Motor neuron (in vitro differentiated cells): ENCODE measurements at regions not wholly inside any gene's neighbourhood (a gene's known extent, or its start where the extent isn't known, plus 50 kb on each side); places are given as distances from the start of the nearest gene placed in this dataset.
"Not testable (repeated sequence)": the region's sequence is repeated elsewhere in the genome, so short reads cannot be mapped to it uniquely, and the experiment has no call there.

Source experiments
- ATAC-seq, 8 experiments: fragments of 200-7000 bp; cut with Tn5 transposase; replicated peaks in 6 of 8; 2 replicates each; pipeline ENCODE4 v1.8.0; 2021; ENCODE audit warnings: mild to moderate bottlenecking in 8 of 8, moderate library complexity in 8 of 8
- H3K27ac ChIP-seq, 2 donors: fragments of 250-450 bp; sonication (Bioruptor Pico); 2 replicates each; pipeline ENCODE4 v1.9.0; 2021; ENCODE audit warnings: antibody characterized with exemption in 2 of 2, mild to moderate bottlenecking in 2 of 2, moderate library complexity in 1 of 2
- H3K4me1 ChIP-seq, 2 donors: fragments of 250-450 bp; sonication (Bioruptor Pico); replicated peaks in 1 of 2; 2 replicates each; pipeline ENCODE4 v1.6.1; 2021; ENCODE audit warnings: antibody characterized with exemption in 2 of 2, mild to moderate bottlenecking in 2 of 2, moderate library complexity in 1 of 2
- H3K4me3 ChIP-seq, 5 donors: fragments of 250-450 bp; sonication (Bioruptor Pico); 2 replicates each; pipeline ENCODE4 v1.9.0; 2021; ENCODE audit warnings: antibody characterized with exemption in 5 of 5, mild to moderate bottlenecking in 5 of 5, moderate library complexity in 4 of 5
- WGBS, 10 experiments: fragments of 450-650 bp; shearing (Covaris generic); methylation state at CpG; one replicate each; pipeline ENCODE4 v1.0.0; 2022; 5-methylcytosine and 5-hydroxymethylcytosine counted together
- in situ Hi-C, 9 experiments: fragments of 400-800 bp; cut with MboI; loops; one replicate each; pipeline ENCODE4 v1.15.0; 2021; ENCODE audit warnings: low sequenced_read_pairs in 9 of 9, low pct_unique_long_range_greater_than_20kb in 2 of 9; ENCODE audit not compliant: unreplicated experiment in 9 of 9

DNA sequence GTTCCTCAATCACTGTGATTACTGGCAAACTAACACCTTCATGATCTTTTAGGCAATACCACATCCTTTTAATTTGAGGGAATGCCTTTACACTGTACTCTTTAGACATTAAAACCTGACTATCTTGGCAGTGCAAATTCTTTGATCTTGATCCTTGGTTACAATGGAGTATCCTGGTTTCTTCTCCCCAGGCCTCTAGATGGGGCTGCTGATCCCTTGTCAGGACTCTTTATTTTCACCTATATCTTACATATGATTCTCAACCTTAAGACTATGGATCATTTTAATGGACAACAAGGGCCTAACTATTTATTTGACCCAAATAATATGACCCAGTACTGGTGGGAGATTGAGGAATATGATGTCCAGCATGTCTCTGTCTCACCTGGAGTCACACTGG, 1005.5 kb upstream of the INTU start:
- Histone ChIP-seq H3K4me1 (no peaks in the 10 kb centered on the region), H3K27ac (no peak overlapping the region), H3K4me3 (no peak overlapping the region)
- in situ Hi-C loops = loop anchor here in 1 of 9 experiments (25.0 kb wide), 1 partner anchor 485 kb away; no protein-coding TSS in a partner anchor
- peak in 2 of 8 experiments; percentile 48 for ATAC-seq

DNA sequence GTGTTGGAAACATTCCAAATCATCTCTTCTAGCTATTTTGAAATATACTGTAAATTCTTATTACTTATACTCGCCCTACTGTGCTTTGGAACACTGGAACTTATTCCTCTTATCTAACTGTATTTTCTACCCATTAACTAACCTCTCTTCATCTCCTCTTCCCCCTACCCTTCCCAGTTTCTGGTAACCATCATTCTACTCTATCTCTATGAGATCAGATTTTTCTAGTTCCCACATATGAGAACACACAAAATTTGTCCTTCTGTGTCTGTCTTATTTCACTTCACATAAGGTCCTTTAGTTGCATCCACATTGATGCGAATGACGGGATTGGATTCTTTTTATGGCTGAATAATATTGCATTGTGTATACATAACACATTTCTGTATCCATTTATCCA, 1003.8 kb upstream of the INTU start:
- Histone ChIP-seq H3K27ac (no peak overlapping the region), H3K4me3 (no peak overlapping the region), H3K4me1 (no peaks in the 10 kb centered on the region)
- in situ Hi-C loops = loop anchor here in 1 of 9 experiments (25.0 kb wide), 1 partner anchor 483 kb away; no protein-coding TSS in a partner anchor
- WGBS, 10 experiments = 11 to 100% (median 90%) methylated on average over 1 to 3 of the region's 3 CpGs
- ATAC-seq = no peak

DNA sequence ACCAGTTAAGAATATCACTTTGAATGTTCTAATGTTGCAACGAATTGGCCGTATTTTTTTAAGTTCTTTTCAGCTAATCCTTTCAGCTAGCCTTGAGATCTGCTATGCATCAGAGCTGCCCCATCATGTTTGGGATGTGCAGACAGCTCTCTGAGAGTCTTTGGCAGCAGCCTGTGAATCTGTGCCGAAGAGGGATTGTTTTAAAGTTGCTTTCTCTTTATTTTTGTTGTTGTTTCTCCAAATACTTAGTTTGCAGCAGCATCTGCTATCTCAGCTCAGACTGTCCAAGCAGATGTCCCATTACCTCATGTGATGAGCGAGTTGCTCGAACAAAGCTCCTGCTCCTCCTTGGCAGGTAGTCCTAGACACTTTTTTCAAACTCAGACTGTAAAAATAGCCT, 1002.5 kb upstream of the INTU start:
- H3K4me1 ChIP-seq = no peaks in the 10 kb centered on the region
- 10 to 100% (median 88%) methylated on average over 1 to 5 of the region's 5 CpGs for WGBS, 10 experiments
- ATAC-seq = no peak
- no peak overlapping the region for H3K27ac ChIP-seq
- H3K4me3 ChIP-seq = no peak overlapping the region
- in situ Hi-C loops = loop anchor here in 1 of 9 experiments (25.0 kb wide), 1 partner anchor 482 kb away; no protein-coding TSS in a partner anchor

DNA sequence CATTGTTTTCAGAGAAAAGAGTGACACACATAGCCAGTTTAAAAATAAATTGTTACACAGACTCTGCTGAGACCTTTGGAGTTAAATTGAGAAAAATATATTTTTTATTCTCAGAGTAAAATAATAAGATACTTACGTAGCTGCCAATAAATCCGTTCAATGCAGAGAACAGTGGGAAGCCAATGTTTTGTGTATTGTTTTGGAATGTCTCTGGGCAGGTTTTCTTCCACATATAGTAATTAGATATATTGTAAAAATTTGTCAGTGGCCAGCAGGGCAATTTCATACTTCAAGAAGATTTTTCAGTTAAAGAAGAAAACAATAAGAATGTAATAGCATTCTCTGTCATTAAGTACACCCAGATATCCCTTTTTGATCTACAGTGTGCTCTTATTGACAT, 999.5 kb upstream of the INTU start:
- H3K27ac ChIP-seq = no peak overlapping the region
- in situ Hi-C loops = loop anchor here in 1 of 9 experiments (25.0 kb wide), 1 partner anchor 479 kb away; no protein-coding TSS in a partner anchor
- ATAC-seq = no peak
- no peak overlapping the region for H3K4me3 ChIP-seq
- 71 to 100% (median 100%) methylated on average over 1 to 2 of the region's 2 CpGs; no CpG with 5 or more reads in 1 of the 10 experiments for WGBS, 10 experiments
- no peaks in the 10 kb centered on the region for H3K4me1 ChIP-seq

DNA sequence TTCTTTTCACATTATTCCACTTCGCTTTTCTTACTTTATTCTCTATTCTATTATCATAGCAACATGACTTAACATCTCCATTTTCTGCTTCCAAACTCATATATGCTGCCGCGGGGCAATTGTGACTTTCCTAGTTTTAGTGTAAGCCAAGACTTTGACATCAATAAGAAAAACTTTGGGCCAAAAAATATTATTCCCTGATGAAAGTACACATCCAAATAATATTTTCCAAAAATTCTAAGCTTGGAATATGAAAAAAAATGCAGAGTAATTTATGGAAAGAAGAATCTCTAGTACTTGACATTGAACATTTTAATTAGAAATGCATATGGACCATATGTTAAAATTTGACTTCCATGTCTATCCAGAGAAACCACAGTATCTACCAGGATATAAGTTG, 995.1 kb upstream of the INTU start:
- in situ Hi-C loops = loop anchor here in 1 of 9 experiments (25.0 kb wide), 1 partner anchor 475 kb away; no protein-coding TSS in a partner anchor
- ATAC-seq = no peak
- WGBS, 10 experiments = 35 to 100% (median 86%) methylated on average over 2 to 3 of the region's 3 CpGs
- no peak overlapping the region for H3K4me3 ChIP-seq
- no peaks in the 10 kb centered on the region for H3K4me1 ChIP-seq
- no peak overlapping the region for H3K27ac ChIP-seq

DNA sequence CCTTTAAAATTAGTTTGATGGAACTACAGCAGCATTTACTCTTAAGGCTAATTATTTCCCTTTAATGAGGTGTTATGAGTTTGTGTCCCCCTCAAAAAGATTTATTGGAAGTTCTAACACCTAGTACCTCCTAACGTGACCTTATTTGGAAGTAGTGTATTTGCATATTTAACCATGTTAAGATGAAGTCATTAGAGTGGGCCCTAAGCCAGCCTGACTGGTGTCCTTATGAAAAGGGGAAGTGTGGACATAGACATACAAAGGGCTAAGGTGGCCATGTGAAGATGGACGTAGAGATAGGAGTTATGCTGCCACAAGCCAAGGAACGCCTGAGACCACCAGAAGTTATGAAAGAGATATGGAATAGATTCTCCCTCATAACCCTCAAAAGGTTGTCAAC, 985.4 kb upstream of the INTU start:
- in situ Hi-C loops = loop anchor here in 1 of 9 experiments (25.0 kb wide), 1 partner anchor 465 kb away; no protein-coding TSS in a partner anchor
- whole genome bisulfite sequencing, 10 experiments = 67 to 100% (median 95%) methylated on average over 1 to 3 of the region's 3 CpGs; no CpG with 5 or more reads in 2 of the 10 experiments
- ATAC-seq = peak in 1 of 8 experiments; percentile 29

DNA sequence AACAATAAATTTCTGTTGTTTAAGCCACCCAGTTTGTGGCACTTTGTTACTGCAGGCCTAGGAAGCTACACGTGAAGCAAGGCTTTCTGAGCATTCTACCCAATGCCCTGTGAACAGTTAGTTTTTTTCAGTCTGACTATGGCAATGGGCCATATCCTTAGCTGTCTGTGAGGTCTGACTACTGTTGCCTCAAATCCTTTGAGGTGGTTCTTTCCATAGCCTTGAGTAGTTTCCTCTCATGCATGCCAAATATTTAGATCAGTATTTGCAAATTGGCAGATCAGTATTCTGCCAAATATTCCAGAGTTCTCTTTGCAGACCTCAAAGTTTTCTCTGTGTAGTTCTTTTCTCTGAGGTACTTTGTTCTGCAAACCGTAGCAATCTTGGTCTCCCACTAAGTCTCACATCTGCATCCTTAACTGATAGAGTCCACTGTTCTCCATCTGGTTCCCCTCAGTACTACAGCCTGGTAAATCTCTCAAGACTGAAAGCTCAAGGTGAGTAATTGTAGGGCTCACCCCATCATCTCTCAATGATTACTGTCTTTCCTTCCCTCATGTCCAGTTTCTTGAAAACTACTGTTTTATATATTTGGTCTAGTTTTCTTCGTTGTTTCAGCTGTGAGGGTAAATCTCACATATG, 984.9 kb upstream of the INTU start:
- Histone ChIP-seq H3K4me1 (no peaks in the 10 kb centered on the region), H3K4me3 (no peak overlapping the region), H3K27ac (no peak overlapping the region)
- 50 to 100% (median 83%) methylated on average over 1 to 3 of the region's 3 CpGs; no CpG with 5 or more reads in 1 of the 10 experiments for WGBS, 10 experiments
- peak in 3 of 8 experiments; percentile 22 to 88 (median 86) for ATAC-seq
- in situ Hi-C loops = loop anchor here in 1 of 9 experiments (25.0 kb wide), 1 partner anchor 464 kb away; no protein-coding TSS in a partner anchor

More for the DNA sequence above, 985.4 kb upstream of the INTU start:
- no peak overlapping the region for H3K27ac ChIP-seq
- no peak overlapping the region for H3K4me3 ChIP-seq
- no peaks in the 10 kb centered on the region for H3K4me1 ChIP-seq

DNA sequence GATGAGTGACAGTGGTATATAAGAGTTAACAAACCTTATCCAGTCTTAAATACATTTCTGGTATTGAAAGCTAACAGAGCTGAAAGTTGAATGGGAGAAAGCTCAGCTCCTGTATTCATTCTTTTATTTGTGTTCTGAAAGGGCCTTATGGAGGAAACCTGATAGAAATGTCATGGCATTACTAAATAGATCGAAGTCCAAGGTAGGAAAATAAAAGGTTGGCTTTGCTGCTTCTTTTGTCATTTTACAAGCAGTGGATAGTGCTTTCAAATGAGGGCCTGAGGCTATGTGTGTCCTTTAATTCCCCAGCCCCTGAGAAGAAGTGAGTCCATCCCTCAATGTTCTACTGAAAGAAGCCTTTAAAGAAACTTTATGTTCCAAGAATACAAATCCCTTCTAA, 974.3 kb upstream of the INTU start:
- 8 to 100% (median 33%) methylated on average over 1 of the region's 1 CpG; no CpG with 5 or more reads in 4 of the 10 experiments for whole genome bisulfite sequencing, 10 experiments
- in situ Hi-C loops = no loop called here
- no peak for ATAC-seq
- Histone ChIP-seq H3K27ac (no peak overlapping the region), H3K4me1 (peaks cover 0 to 3% of the 10 kb centered on the region in 2 donors), H3K4me3 (no peak overlapping the region)

DNA sequence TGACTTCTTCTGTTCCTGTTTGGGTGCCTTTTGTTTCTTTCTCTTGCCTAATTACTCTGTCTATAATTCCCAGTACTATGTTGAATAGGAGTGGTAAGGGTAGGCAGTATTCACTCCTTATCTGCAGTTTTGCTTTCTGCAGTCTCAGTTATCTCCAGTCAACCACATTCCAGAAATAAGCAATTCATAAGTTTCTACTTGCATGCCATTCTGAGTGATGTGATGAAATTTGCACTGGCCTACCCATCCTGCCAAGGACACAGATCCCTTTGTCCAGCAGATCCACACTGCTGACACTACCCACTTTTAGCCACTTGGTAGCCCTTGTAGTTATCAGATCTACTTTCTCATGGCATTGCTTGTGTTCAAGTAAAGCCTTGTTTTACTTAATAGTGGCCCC, 971.6 kb upstream of the INTU start:
- in situ Hi-C loops = no loop called here

DNA sequence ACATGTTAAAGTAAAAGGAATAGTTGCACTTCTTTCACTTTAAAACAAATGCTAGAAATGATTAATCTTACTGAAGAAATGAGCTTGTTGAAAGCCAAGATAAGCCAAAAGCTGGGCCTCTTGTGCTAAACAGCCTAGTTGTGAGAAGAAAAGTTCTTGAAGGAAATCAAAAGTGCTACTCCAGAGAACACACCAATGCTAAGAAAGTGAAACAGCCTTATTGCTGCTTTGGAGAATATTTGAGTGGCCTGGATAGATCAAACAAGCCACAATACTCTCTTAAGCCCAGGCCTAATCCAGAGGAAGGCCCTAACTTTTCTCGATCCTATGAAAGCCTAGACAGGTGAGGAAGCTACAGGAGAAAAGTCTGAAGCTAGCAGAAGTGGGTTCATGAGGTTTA, 967.9 kb upstream of the INTU start:
- Histone ChIP-seq H3K4me3 (no peak overlapping the region), H3K27ac (no peak overlapping the region), H3K4me1 (no peaks in the 10 kb centered on the region)
- ATAC-seq = no peak
- in situ Hi-C loops = no loop called here
- WGBS, 10 experiments = 80 to 100% (median 100%) methylated on average over 1 of the region's 1 CpG; no CpG with 5 or more reads in 5 of the 10 experiments

More for the DNA sequence above, 971.6 kb upstream of the INTU start:
- ATAC-seq = peak in 2 of 8 experiments; percentile 75 to 79
- H3K4me3 ChIP-seq = no peak overlapping the region
- H3K4me1 ChIP-seq = peaks cover 0 to 3% of the 10 kb centered on the region in 2 donors
- H3K27ac ChIP-seq = no peak overlapping the region

DNA sequence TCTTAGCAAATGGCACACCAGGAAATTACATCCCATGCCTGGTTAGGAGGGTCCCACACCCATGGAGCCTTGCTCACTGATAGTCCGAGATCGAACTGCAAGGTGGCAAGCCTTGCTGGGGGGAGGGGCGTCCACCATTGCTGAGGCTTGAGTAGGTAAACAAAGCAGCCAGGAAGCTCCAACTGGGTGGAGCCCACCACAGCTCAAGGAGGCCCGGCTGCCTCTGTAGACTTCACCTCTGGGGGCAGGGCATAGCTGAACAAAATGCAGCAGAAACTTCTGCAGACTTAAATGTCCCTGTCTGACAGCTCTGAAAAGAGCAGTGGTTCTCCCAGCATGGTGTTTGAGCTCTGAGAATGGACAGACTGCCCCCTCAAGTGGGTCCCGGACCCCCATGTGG, 962.7 kb upstream of the INTU start:
- ATAC-seq, H3K4me3 ChIP-seq, in situ Hi-C loops, H3K4me1 ChIP-seq, H3K27ac ChIP-seq: not testable (repeated sequence)
- WGBS, 10 experiments = 60 to 80% (median 79%) methylated on average over 1 to 3 of the region's 5 CpGs; no CpG with 5 or more reads in 7 of the 10 experiments

DNA sequence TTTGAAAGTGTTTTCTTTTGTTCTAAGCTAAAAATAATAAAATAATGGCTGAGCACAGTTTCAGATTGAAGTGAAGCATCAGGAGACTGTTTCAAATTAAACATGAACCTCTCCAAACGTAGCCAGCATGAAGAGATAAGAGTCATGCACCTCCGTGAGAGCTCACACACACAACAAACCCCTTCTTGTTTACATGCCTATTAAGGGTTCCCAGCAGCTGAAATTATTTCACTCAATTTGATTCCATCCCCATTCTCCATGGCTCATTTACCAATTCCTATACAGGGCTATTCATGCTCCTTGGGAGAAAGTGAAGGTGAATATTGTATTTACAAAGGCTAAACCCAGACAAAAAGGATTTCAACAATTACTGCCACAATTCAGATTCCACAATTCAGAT, 954.1 kb upstream of the INTU start:
- WGBS, 10 experiments = 0 to 93% (median 50%) methylated on average over 1 to 2 of the region's 2 CpGs; no CpG with 5 or more reads in 3 of the 10 experiments
- no peak overlapping the region for H3K27ac ChIP-seq
- H3K4me3 ChIP-seq = no peak overlapping the region
- in situ Hi-C loops = no loop called here
- peaks cover 0 to 4% of the 10 kb centered on the region in 2 donors for H3K4me1 ChIP-seq
- peak in 2 of 8 experiments; percentile 53 to 62 for ATAC-seq

DNA sequence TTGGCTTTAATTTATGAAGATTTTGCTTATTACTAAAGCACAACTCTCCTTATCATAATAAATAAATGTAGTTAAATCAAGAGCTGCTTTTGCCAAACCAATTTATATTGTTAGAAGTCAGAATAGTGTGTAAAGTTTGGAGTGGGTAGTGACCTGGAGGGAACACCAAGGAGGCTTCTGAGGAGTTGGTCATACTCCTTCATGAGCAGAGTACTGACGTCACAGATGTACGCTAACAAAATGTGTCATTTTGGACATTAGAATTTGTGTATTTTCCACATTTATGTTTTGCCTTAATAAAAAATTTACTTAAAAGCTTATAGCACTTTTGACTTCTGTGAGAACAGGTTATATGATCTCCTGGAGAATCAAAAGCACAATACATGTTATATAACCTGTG, 953.5 kb upstream of the INTU start:
- in situ Hi-C loops = no loop called here
- no peak overlapping the region for H3K4me3 ChIP-seq

DNA sequence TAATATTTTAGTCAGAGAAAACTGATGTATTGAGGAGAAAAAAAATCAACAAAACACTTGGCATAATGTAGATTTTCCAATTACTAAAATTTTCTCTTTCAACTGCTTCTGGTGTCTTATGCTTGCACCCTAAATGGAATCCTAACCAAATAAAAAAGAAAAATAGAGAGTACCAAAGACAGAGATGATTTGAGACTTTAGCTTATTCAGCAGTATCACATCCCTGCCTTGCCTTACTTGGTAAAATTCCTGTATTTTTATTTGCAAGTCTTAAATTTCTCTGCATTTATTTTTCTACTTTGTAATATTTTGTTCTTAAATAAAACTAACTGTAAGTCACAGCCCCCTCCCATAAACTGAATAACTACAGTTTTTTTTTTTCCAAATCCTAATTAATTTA, 950.5 kb upstream of the INTU start:
- no peak for ATAC-seq
- H3K4me3 ChIP-seq = no peak overlapping the region
- H3K27ac ChIP-seq = no peak overlapping the region
- in situ Hi-C loops = no loop called here
- peaks cover 0 to 4% of the 10 kb centered on the region in 2 donors for H3K4me1 ChIP-seq

More for the DNA sequence above, 953.5 kb upstream of the INTU start:
- 0 to 81% (median 50%) methylated on average over 1 to 2 of the region's 2 CpGs; no CpG with 5 or more reads in 3 of the 10 experiments for WGBS, 10 experiments
- no peak for ATAC-seq
- Histone ChIP-seq H3K4me1 (peaks cover 0 to 4% of the 10 kb centered on the region in 2 donors), H3K27ac (no peak overlapping the region)
